ENCODE measurements at regions not wholly inside any gene's neighbourhood (a gene's known extent, or its start where the extent isn't known, plus 50 kb on each side); places are given as distances from the start of the nearest gene placed in this dataset.

- H3K27ac Mint-ChIP-seq, result no peak overlapping the region
- WGBS (ENCODE audit: insufficient coverage), result 12% methylated on average over 2 of the region's 2 CpGs
Measured at GRCh38 chr2:209340522-209340921, 83.3 kb upstream of the MAP2 start.

DNA sequence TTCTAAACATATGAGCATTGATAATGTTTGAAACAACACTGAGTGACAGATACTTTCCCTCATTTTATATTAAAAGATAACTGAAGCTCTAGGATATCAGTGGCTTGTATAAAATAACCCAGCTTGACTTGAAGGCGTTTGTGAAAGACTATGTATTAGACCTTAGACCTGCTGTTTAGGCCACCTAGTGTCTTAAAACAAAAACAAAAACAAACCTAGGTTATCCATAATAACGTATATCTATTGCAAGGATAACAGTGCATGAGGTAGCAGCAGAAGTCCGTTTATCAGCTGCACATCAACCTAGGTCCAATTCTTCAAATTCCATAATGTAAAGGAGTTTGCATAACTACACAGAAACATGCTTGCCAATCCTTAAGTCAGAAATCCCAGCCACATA is 79.5 kb upstream of the MAP2 start:
- Mint-ChIP-seq H3K4me1 (no peaks in the 10 kb centered on the region), H3K27me3 (peaks cover 30% of the 10 kb centered on the region), H3K9me3 (ENCODE audit: insufficient read depth) (no peaks in the 10 kb centered on the region), H3K4me3 (no peak overlapping the region), H3K27ac (no peak overlapping the region)
- DNase-seq, result no peak
- ChIA-PET CTCF (interaction anchor here (1.4 to 1.6 kb wide), 2 partner anchors 10 to 14 kb away, joined by 4 to 10 read pairs; no protein-coding TSS in a partner anchor), POLR2A (no interaction called here)
- 83% methylated on average over 2 of the region's 3 CpGs for WGBS (ENCODE audit: insufficient coverage)
- H4K20me1 ChIP-seq (ENCODE audit: control insufficient read depth, insufficient read depth, low read length, poor library complexity, severe bottlenecking), result no peaks in the 10 kb centered on the region
- H3K9ac ChIP-seq (ENCODE audit: low read length), result no peak overlapping the region
- no peak for ATAC-seq (ENCODE audit: low read depth)
- H3K79me2 ChIP-seq (ENCODE audit: control insufficient read depth, insufficient read depth, low read length), result no peaks in the 10 kb centered on the region
- H3K4me1 ChIP-seq (ENCODE audit: control insufficient read depth in 2 of 2, insufficient read depth in 2 of 2, low read length in 2 of 2), result no peaks in the 10 kb centered on the region
- H3K27me3 ChIP-seq (replicated peaks in 1 of 4; ENCODE audit: control extremely low read depth in 1 of 4, control insufficient read depth in 3 of 4, insufficient read depth in 4 of 4, low read length in 3 of 4), result peaks cover 0 to 5% (median 0%) of the 10 kb centered on the region in 4 experiments
- H3K9me3 ChIP-seq (ENCODE audit: control extremely low read depth in 1 of 3, control insufficient read depth in 2 of 3, insufficient read depth in 1 of 3, low read length in 2 of 3), result no peaks in the 10 kb centered on the region
- TF ChIP-seq EZH2 (IDR thresholded peaks at IDR 0.05; ENCODE audit: borderline replicate concordance, insufficient read depth, low read depth, low read length, poor library complexity, severe bottlenecking), result no peak
- no peak for TF ChIP-seq CTCF (IDR thresholded peaks at IDR 0.05)
- H3K4me2 ChIP-seq (replicated peaks; ENCODE audit: low read depth, low read length, poor library complexity, severe bottlenecking), result no peak overlapping the region
- H3K27ac ChIP-seq (ENCODE audit: low read length in 2 of 2), result no peak overlapping the region
- H2AFZ ChIP-seq (ENCODE audit: insufficient read depth, low read depth, low read length, poor library complexity, severe bottlenecking), result no peak overlapping the region
- no peak overlapping the region for H3K4me3 ChIP-seq (ENCODE audit: control extremely low read depth in 1 of 5, extremely low read depth in 1 of 5, insufficient read depth in 1 of 5, low read depth in 2 of 5, low read length in 4 of 5)
- intact Hi-C loops (cut with micrococcal nuclease), result no loop called here
- no peaks in the 10 kb centered on the region for H3K36me3 ChIP-seq (replicated peaks in 1 of 2; ENCODE audit: control extremely low read depth in 1 of 2, control insufficient read depth in 1 of 2, extremely low read depth in 1 of 2, insufficient read depth in 2 of 2, low read length in 1 of 2)

More at GRCh38 chr2:209340522-209340921, 83.3 kb upstream of the MAP2 start:
- no peaks in the 10 kb centered on the region for H3K9me3 ChIP-seq (ENCODE audit: control extremely low read depth in 1 of 3, control insufficient read depth in 2 of 3, insufficient read depth in 1 of 3, low read length in 2 of 3)
- DNase-seq (no peak), ATAC-seq (ENCODE audit: low read depth) (no peak)
- H3K9me3 Mint-ChIP-seq (ENCODE audit: insufficient read depth), result no peaks in the 10 kb centered on the region
- TF ChIP-seq EZH2 (IDR thresholded peaks at IDR 0.05; ENCODE audit: borderline replicate concordance, insufficient read depth, low read depth, low read length, poor library complexity, severe bottlenecking), result no peak
- TF ChIP-seq CTCF (IDR thresholded peaks at IDR 0.05), result no peak
- H2AFZ ChIP-seq (ENCODE audit: insufficient read depth, low read depth, low read length, poor library complexity, severe bottlenecking), result no peak overlapping the region
- no peak overlapping the region for H3K4me2 ChIP-seq (replicated peaks; ENCODE audit: low read depth, low read length, poor library complexity, severe bottlenecking)
- H3K27me3 Mint-ChIP-seq, result peaks cover 27% of the 10 kb centered on the region
- no peak overlapping the region for H3K27ac ChIP-seq (ENCODE audit: low read length in 2 of 2)
- H4K20me1 ChIP-seq (ENCODE audit: control insufficient read depth, insufficient read depth, low read length, poor library complexity, severe bottlenecking), result no peaks in the 10 kb centered on the region
- no peaks in the 10 kb centered on the region for H3K36me3 ChIP-seq (replicated peaks in 1 of 2; ENCODE audit: control extremely low read depth in 1 of 2, control insufficient read depth in 1 of 2, extremely low read depth in 1 of 2, insufficient read depth in 2 of 2, low read length in 1 of 2)
- ChIA-PET POLR2A (no interaction called here), CTCF (no interaction called here)
- H3K27me3 ChIP-seq (replicated peaks in 1 of 4; ENCODE audit: control extremely low read depth in 1 of 4, control insufficient read depth in 3 of 4, insufficient read depth in 4 of 4, low read length in 3 of 4), result peaks cover 0 to 5% (median 0%) of the 10 kb centered on the region in 4 experiments
- H3K4me3 ChIP-seq (ENCODE audit: control extremely low read depth in 1 of 5, extremely low read depth in 1 of 5, insufficient read depth in 1 of 5, low read depth in 2 of 5, low read length in 4 of 5), result no peak overlapping the region
- no peaks in the 10 kb centered on the region for H3K4me1 ChIP-seq (ENCODE audit: control insufficient read depth in 2 of 2, insufficient read depth in 2 of 2, low read length in 2 of 2)
- no peak overlapping the region for H3K9ac ChIP-seq (ENCODE audit: low read length)
- H3K4me1 Mint-ChIP-seq, result no peaks in the 10 kb centered on the region
- H3K79me2 ChIP-seq (ENCODE audit: control insufficient read depth, insufficient read depth, low read length), result no peaks in the 10 kb centered on the region
- H3K4me3 Mint-ChIP-seq, result no peak overlapping the region
- intact Hi-C loops (cut with micrococcal nuclease), result no loop called here
